ENCODE measurements at regions not wholly inside any gene's neighbourhood (a gene's known extent, or its start where the extent isn't known, plus 50 kb on each side); places are given as distances from the start of the nearest gene placed in this dataset.
"Not testable (repeated sequence)": the region's sequence is repeated elsewhere in the genome, so short reads cannot be mapped to it uniquely, and the experiment has no call there.

DNA sequence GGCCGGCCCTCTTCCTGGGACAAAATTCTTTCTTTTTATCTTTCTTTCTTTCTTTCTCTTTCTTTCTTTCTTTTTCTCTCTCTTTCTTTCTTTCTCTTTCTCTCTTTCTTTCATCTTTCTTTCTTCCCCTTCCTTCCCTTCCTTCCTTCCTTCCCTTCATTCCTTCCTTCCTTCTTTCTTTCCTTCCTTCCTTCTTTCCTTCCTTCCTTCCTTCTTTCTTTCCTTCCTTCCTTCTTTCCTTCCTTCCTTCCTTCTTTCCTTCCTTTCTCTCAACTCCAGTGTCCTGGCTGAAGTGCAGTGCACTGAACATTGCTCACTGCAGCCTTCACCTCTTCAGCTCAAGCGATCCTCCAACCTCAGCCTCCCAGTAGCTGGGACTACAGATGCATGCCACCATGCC is 112.5 kb downstream of the SEPTIN7 start:
- TF ChIP-seq JUN (IDR thresholded peaks at IDR 0.05; ENCODE audit: borderline replicate concordance, insufficient read depth, insufficient read length, low read depth); CTCF (IDR thresholded peaks at IDR 0.05; ENCODE audit: extremely low read depth in 1 of 2, insufficient read depth in 1 of 2, low read depth in 1 of 2, low read length in 2 of 2); POLR2AphosphoS5 (IDR thresholded peaks at IDR 0.05; ENCODE audit: insufficient read depth, low read depth, low read length); POLR2A (IDR thresholded peaks at IDR 0.05; ENCODE audit: low read depth, low read length): not testable (repeated sequence)
- TF ChIP-seq, protein P1, sequence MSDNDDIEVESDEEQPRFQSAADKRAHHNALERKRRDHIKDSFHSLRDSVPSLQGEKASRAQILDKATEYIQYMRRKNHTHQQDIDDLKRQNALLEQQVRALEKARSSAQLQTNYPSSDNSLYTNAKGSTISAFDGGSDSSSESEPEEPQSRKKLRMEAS (IDR thresholded peaks at IDR 0.05; ENCODE audit: insufficient read depth, insufficient read length), result not testable (repeated sequence)

Measured in endothelial cell of umbilical vein (primary cell).